ENCODE measurements at regions not wholly inside any gene's neighbourhood (a gene's known extent, or its start where the extent isn't known, plus 50 kb on each side); places are given as distances from the start of the nearest gene placed in this dataset.

DNA sequence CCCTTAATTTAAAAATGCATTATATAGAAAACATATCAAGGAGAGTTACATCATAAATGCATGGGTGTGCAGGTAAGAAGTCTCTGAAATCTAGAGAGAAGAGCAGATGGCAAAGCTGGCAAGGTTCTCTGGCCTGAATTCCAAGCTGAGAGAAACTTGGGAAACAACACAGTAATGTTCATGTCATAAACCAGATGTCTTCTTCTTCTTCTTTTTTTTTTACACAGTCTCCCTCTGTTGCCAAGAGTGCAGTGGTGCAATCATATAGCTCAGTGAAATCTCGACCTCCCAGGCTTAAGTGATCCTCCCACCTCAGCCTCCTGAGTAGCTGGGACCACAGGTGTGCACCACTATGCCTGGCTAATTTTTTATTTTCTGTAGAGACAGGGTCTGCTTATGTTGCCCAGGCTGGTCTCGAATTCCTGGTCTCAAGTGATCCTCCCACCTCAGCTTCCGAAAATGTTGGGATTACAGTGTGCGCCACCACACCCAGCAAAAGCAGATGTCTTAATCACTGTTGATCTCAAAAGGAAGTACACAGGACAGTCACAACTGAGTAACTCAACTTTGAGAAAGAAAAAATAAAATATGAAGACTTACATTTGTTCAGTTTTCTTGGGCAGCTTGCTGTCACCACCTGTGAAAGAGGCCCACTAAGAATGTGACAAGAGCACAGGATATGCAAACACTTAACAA lies 77.3 kb downstream of the DNAAF9 start:
- TF ChIP-seq EZH2 (IDR thresholded peaks at IDR 0.05; ENCODE audit: insufficient read depth, poor library complexity, severe bottlenecking): no peak
- TF ChIP-seq EZH2phosphoT487 (IDR thresholded peaks at IDR 0.05; ENCODE audit: insufficient read depth, low read depth): no peak
